ENCODE measurements at regions not wholly inside any gene's neighbourhood (a gene's known extent, or its start where the extent isn't known, plus 50 kb on each side); places are given as distances from the start of the nearest gene placed in this dataset.

- Mint-ChIP-seq H3K27ac (ENCODE audit: unreplicated experiment) (no peak overlapping the region), H3K36me3 (ENCODE audit: insufficient read depth, unreplicated experiment) (no peaks in the 10 kb centered on the region), H3K27me3 (ENCODE audit: unreplicated experiment) (no peaks in the 10 kb centered on the region), H3K4me1 (ENCODE audit: low read depth, unreplicated experiment) (no peaks in the 10 kb centered on the region), H3K9me3 (ENCODE audit: low read depth, unreplicated experiment) (peaks cover 8% of the 10 kb centered on the region), H3K4me3 (ENCODE audit: low read depth, unreplicated experiment) (no peak overlapping the region)
- CTCF ChIA-PET = no interaction called here
- intact Hi-C loops (cut with micrococcal nuclease; ENCODE audit: unreplicated experiment) = no loop called here
- DNase-seq = no peak
- no TSS peak for BruUV-seq (replicated peaks)
- TF ChIP-seq CTCF (IDR thresholded peaks at IDR 0.05; ENCODE audit: unreplicated experiment) = no peak
Measured at GRCh38 chr6:170134031-170134470, 156.8 kb downstream of the DLL1 start.

- H3K27me3 Mint-ChIP-seq (ENCODE audit: unreplicated experiment) = no peaks in the 10 kb centered on the region
- TF ChIP-seq CTCF (IDR thresholded peaks at IDR 0.05; ENCODE audit: unreplicated experiment) = no peak
- no TSS peak for BruUV-seq (replicated peaks)
Measured at GRCh38 chr6:170132561-170132991, 158.3 kb downstream of the DLL1 start.

GRCh38 chr6:170132011-170132521 is 158.8 kb downstream of the DLL1 start:
- no peak for DNase-seq
- Mint-ChIP-seq H3K36me3 (ENCODE audit: insufficient read depth, unreplicated experiment) (no peaks in the 10 kb centered on the region), H3K4me3 (ENCODE audit: low read depth, unreplicated experiment) (no peak overlapping the region), H3K4me1 (ENCODE audit: low read depth, unreplicated experiment) (no peaks in the 10 kb centered on the region), H3K27me3 (ENCODE audit: unreplicated experiment) (no peaks in the 10 kb centered on the region), H3K9me3 (ENCODE audit: low read depth, unreplicated experiment) (no peaks in the 10 kb centered on the region), H3K27ac (ENCODE audit: unreplicated experiment) (no peak overlapping the region)
- no TSS peak for BruUV-seq (replicated peaks)
- TF ChIP-seq CTCF (IDR thresholded peaks at IDR 0.05; ENCODE audit: unreplicated experiment) = no peak
- intact Hi-C loops (cut with micrococcal nuclease; ENCODE audit: unreplicated experiment) = no loop called here
- CTCF ChIA-PET = no interaction called here

More at GRCh38 chr6:170132561-170132991, 158.3 kb downstream of the DLL1 start:
- no peak overlapping the region for H3K4me3 Mint-ChIP-seq (ENCODE audit: low read depth, unreplicated experiment)
- no peak for DNase-seq
- intact Hi-C loops (cut with micrococcal nuclease; ENCODE audit: unreplicated experiment) = no loop called here
- H3K9me3 Mint-ChIP-seq (ENCODE audit: low read depth, unreplicated experiment) = no peaks in the 10 kb centered on the region
- CTCF ChIA-PET = no interaction called here
- H3K27ac Mint-ChIP-seq (ENCODE audit: unreplicated experiment) = no peak overlapping the region
- H3K36me3 Mint-ChIP-seq (ENCODE audit: insufficient read depth, unreplicated experiment) = no peaks in the 10 kb centered on the region
- no peaks in the 10 kb centered on the region for H3K4me1 Mint-ChIP-seq (ENCODE audit: low read depth, unreplicated experiment)

- H3K36me3 Mint-ChIP-seq (ENCODE audit: insufficient read depth, unreplicated experiment) = no peaks in the 10 kb centered on the region
- H3K4me3 Mint-ChIP-seq (ENCODE audit: low read depth, unreplicated experiment) = no peak overlapping the region
- no peak for DNase-seq
- H3K27me3 Mint-ChIP-seq (ENCODE audit: unreplicated experiment) = no peaks in the 10 kb centered on the region
- no TSS peak for BruUV-seq (replicated peaks)
- no peak overlapping the region for H3K27ac Mint-ChIP-seq (ENCODE audit: unreplicated experiment)
- CTCF ChIA-PET = no interaction called here
- intact Hi-C loops (cut with micrococcal nuclease; ENCODE audit: unreplicated experiment) = no loop called here
- no peak for TF ChIP-seq CTCF (IDR thresholded peaks at IDR 0.05; ENCODE audit: unreplicated experiment)
- no peaks in the 10 kb centered on the region for H3K9me3 Mint-ChIP-seq (ENCODE audit: low read depth, unreplicated experiment)
- H3K4me1 Mint-ChIP-seq (ENCODE audit: low read depth, unreplicated experiment) = no peaks in the 10 kb centered on the region
Measured at GRCh38 chr6:170131351-170131750, 159.5 kb downstream of the DLL1 start.
